ENCODE measurements at regions not wholly inside any gene's neighbourhood (a gene's known extent, or its start where the extent isn't known, plus 50 kb on each side); places are given as distances from the start of the nearest gene placed in this dataset.

DNA sequence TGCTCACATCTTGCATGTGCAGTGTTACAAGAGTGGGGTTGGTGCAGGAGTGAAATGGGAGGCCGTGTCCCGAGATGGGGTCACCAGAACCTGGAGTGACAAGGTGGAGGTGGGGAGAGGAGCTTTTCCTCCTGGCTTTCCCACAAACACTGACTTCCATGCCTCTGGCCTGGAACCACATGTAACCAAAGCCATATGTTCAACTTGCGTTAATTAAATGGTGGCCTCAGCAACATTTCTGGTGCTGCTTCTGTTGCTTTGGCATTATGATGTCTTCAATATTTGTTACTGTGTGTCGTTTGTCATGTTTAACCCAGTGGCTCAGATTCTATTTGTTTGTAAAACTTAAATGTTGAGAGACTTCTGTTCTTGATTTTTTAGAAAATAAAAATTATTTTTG is 110.2 kb downstream of the VCPKMT start:
- H3K4me3 ChIP-seq (ENCODE audit: low read depth, low read length): no peak overlapping the region
- TF ChIP-seq, protein P1, sequence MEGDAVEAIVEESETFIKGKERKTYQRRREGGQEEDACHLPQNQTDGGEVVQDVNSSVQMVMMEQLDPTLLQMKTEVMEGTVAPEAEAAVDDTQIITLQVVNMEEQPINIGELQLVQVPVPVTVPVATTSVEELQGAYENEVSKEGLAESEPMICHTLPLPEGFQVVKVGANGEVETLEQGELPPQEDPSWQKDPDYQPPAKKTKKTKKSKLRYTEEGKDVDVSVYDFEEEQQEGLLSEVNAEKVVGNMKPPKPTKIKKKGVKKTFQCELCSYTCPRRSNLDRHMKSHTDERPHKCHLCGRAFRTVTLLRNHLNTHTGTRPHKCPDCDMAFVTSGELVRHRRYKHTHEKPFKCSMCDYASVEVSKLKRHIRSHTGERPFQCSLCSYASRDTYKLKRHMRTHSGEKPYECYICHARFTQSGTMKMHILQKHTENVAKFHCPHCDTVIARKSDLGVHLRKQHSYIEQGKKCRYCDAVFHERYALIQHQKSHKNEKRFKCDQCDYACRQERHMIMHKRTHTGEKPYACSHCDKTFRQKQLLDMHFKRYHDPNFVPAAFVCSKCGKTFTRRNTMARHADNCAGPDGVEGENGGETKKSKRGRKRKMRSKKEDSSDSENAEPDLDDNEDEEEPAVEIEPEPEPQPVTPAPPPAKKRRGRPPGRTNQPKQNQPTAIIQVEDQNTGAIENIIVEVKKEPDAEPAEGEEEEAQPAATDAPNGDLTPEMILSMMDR (IDR thresholded peaks at IDR 0.05; ENCODE audit: borderline replicate concordance, insufficient read depth, low read depth, low read length): no peak

DNA sequence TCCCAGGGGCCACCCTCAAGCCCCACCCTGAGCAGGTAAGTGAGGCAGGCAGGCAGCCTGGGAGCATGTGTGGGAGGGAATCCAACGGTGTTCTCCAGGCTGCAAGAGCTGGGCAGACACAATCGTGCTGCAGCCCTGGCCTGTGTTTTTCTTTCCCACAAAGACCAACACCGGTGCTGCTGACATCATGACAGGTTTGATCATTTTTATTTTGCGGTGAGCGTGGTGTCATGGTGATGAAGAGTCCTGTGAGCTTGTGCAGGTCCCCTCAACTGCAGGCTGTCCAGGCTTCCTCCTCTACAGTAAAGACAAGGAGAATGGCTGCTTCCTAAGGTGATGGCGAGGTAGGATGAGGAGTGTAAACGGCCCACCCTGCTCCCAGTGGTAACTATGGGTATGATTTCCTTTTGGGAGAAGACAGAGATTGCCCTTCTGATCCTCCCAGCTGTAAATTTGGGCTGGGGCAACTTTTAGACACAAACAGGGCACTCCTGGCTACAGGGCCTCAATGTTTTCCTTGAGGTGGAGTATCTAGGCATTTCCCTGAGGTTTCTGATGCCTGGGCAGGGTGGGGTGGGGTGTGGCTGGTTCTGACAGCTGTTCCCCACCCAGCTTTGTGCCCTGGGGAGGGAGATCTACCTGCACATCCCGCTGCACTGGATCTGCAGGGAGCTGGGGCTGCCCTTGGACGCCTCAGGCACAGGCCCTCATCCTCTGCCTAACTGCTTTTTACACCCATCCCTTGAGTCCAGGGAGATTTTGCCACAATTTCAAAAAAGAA is 109.1 kb downstream of the VCPKMT start:
- TF ChIP-seq, protein P1 (IDR thresholded peaks at IDR 0.05; ENCODE audit: borderline replicate concordance, insufficient read depth, low read depth, low read length): no peak
- no peak overlapping the region for H3K4me3 ChIP-seq (ENCODE audit: low read depth, low read length)

DNA sequence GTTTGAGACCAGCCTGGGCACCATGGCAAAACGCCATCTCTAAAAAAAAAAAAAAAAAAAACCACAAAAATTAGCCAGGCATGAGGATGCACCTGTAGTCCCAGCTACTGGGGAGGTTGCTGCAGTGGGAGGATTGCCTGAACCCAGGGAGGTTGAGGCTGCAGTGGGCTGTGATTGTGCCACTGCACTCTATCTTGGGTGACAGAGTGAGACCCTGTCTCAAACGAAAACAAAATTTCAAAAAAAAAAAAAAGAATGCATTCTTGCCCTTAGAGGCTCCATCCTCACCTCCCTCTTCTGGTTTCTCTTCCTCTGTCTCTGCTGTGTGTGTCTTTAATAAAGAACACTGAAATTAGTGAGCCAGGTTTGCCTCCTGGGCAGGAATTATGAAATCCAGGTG is 107.8 kb downstream of the VCPKMT start:
- H3K4me3 ChIP-seq (ENCODE audit: low read depth, low read length): no peak overlapping the region
- TF ChIP-seq, protein P1 (IDR thresholded peaks at IDR 0.05; ENCODE audit: borderline replicate concordance, insufficient read depth, low read depth, low read length): no peak

DNA sequence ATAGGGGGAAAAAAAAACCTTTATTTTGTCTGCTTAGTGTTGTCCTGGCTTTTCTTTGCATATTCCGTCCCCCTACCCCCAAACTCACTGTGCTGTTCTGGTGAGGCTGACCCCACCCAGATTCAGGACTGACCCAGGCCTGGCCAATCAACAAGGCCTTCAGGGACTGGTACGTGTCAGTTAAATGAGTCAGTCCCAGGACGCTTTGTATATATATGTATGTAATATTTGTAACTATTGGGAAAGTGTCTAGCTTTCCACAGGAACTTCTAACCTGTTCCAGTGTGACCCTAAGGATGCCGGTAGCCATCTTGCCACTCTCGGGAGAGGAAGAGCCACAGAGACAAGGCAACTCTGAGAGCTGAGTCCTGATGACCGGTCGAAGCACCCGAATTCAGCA is 107.4 kb downstream of the VCPKMT start:
- TF ChIP-seq, protein P1 (IDR thresholded peaks at IDR 0.05; ENCODE audit: borderline replicate concordance, insufficient read depth, low read depth, low read length): no peak
- H3K4me3 ChIP-seq (ENCODE audit: low read depth, low read length): no peak overlapping the region

DNA sequence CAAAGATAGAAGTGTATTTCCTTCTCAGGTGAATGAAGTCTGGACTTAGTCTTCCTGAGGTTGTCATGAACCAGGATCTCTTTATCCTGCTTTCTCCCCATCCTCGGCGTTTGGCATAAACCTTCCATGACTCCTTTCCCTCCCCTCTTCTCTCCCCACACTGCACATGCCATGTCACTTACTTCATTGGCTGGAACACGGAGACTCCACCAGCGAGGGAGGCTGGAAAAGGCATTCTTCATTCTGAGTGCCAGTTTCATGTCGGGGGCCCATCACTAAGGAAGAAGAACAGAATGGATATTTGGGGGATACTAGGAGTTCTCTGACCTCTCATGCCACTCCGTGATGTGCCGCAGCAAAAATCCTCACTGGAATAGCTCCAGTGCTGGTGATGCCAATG is 105.6 kb downstream of the VCPKMT start:
- no peak overlapping the region for H3K4me3 ChIP-seq (ENCODE audit: low read depth, low read length)
- TF ChIP-seq, protein P1 (IDR thresholded peaks at IDR 0.05; ENCODE audit: borderline replicate concordance, insufficient read depth, low read depth, low read length): no peak

DNA sequence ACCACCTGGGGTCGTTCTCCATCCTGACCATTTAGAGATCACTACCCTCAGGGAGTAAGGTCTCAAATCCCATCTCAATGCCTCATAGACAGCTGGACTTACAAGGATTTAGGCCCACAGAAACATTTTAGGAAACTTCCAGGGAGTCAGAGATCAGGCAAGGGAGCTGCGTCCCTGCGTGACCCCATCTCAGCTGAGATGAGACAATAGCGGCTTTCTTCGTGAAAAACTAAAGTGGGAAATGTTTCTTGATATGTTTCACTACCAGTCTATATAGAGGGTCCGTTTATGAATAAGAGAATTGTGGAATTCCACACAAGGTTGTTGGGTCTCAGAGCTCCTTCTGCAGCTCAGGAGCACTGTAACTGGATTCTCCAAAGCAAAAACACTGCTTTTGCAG is 105.1 kb downstream of the VCPKMT start:
- TF ChIP-seq, protein P1 (IDR thresholded peaks at IDR 0.05; ENCODE audit: borderline replicate concordance, insufficient read depth, low read depth, low read length): no peak

DNA sequence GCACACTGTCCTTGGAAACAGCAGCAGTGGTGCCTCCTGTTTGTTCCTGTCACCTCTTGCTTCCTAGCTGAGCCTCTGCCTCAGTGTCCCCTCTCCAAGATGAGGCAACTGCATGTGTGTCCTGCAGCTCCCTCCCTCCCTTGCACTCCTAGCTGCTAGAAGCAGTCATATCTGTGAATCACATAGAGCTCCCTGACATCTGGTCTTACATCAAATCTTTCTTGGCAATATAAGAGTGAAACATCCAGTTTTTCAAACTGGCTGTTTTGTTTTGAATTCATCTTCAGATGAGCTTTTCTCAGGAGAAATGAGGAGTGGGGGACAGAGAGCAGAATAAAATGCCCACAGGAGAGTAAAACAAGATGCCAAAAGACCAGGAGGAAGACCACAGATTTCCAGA is 103.7 kb downstream of the VCPKMT start:
- TF ChIP-seq, protein P1 (IDR thresholded peaks at IDR 0.05; ENCODE audit: borderline replicate concordance, insufficient read depth, low read depth, low read length): no peak

More for the DNA sequence above, 105.1 kb downstream of the VCPKMT start:
- H3K4me3 ChIP-seq (ENCODE audit: low read depth, low read length): no peak overlapping the region

More for the DNA sequence above, 103.7 kb downstream of the VCPKMT start:
- H3K4me3 ChIP-seq (ENCODE audit: low read depth, low read length): no peak overlapping the region
